ENCODE measurements at regions not wholly inside any gene's neighbourhood (a gene's known extent, or its start where the extent isn't known, plus 50 kb on each side); places are given as distances from the start of the nearest gene placed in this dataset.

- TF ChIP-seq CTCF (IDR thresholded peaks at IDR 0.05) (no peak), MLX (CRISPR knock-in tag; IDR thresholded peaks at IDR 0.05) (no peak), ZNF317 (CRISPR knock-in tag; IDR thresholded peaks at IDR 0.05; ENCODE audit: borderline replicate concordance, low read depth) (no peak), ATF2 (CRISPR knock-in tag; IDR thresholded peaks at IDR 0.05; ENCODE audit: borderline replicate concordance, low read depth) (no peak), SP1 (CRISPR knock-in tag; conservative IDR thresholded peaks at IDR 0.05) (no peak), ZMAT4 (CRISPR knock-in tag; IDR thresholded peaks at IDR 0.05) (no peak), NR3C1 (CRISPR knock-in tag; conservative IDR thresholded peaks at IDR 0.05; ENCODE audit: low read depth) (no peak), ATF1 (CRISPR knock-in tag; IDR thresholded peaks at IDR 0.05) (no peak), TCF7 (CRISPR knock-in tag; IDR thresholded peaks at IDR 0.05; ENCODE audit: low read depth) (no peak), JUN (CRISPR knock-in tag; IDR thresholded peaks at IDR 0.05) (no peak), USF2 (CRISPR knock-in tag; IDR thresholded peaks at IDR 0.05) (no peak), MAX (CRISPR knock-in tag; IDR thresholded peaks at IDR 0.05) (no peak)
These were observed 322.6 kb upstream of the FRG2C start for GRCh38 chr3:75341324-75342067.

Measured in WTC11 (cell line).